Sigmoid colon (tissue), 4 donors: ENCODE measurements at regions not wholly inside any gene's neighbourhood (a gene's known extent, or its start where the extent isn't known, plus 50 kb on each side); places are given as distances from the start of the nearest gene placed in this dataset.

Experiments used
- EP300 ChIP-seq, 4 donors: sonication (generic); formaldehyde crosslinking; IDR thresholded peaks; one replicate each; pipeline ENCODE4 v1.6.1; 2017; ENCODE audit warnings: antibody characterized with exemption in 4 of 4
- POLR2A ChIP-seq, 2 donors: fragments of 450-650 bp; IDR thresholded peaks; one replicate each; pipeline ENCODE4 v1.6.1; 2016; ENCODE audit warnings: antibody characterized with exemption in 2 of 2, mild to moderate bottlenecking in 2 of 2, moderate library complexity in 2 of 2
- TF ChIP-seq, protein P1 (sequence below), 4 experiments: fragments of 450-650 bp in 3 of 4; fragments of 200-600 bp in 1 of 4; IDR thresholded peaks; one replicate each; pipeline ENCODE4 v1.5.1; 2016 to 2019; ENCODE audit warnings: antibody characterized with exemption in 4 of 4, mild to moderate bottlenecking in 3 of 4, moderate library complexity in 2 of 4

DNA sequence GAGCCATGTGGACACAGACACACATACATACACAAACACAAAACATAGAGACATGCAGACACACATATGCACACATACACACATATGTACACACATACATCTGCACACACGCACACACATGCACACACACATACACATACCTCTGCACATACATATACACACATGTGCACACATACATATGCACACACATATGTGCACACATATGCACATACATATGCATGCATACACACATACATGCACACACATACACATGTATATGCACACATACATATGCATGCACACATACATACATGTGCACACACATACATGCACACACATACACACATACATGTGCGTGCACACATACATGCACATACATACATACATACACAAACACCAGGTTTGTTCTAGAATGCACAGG is 236.3 kb upstream of the FOXK1 start:
- TF ChIP-seq POLR2A (IDR thresholded peaks at IDR 0.05) (no peak), EP300 (IDR thresholded peaks at IDR 0.05) (no peak)
- TF ChIP-seq, protein P1, sequence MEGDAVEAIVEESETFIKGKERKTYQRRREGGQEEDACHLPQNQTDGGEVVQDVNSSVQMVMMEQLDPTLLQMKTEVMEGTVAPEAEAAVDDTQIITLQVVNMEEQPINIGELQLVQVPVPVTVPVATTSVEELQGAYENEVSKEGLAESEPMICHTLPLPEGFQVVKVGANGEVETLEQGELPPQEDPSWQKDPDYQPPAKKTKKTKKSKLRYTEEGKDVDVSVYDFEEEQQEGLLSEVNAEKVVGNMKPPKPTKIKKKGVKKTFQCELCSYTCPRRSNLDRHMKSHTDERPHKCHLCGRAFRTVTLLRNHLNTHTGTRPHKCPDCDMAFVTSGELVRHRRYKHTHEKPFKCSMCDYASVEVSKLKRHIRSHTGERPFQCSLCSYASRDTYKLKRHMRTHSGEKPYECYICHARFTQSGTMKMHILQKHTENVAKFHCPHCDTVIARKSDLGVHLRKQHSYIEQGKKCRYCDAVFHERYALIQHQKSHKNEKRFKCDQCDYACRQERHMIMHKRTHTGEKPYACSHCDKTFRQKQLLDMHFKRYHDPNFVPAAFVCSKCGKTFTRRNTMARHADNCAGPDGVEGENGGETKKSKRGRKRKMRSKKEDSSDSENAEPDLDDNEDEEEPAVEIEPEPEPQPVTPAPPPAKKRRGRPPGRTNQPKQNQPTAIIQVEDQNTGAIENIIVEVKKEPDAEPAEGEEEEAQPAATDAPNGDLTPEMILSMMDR (IDR thresholded peaks at IDR 0.05), result no peak
